ENCODE measurements at regions not wholly inside any gene's neighbourhood (a gene's known extent, or its start where the extent isn't known, plus 50 kb on each side); places are given as distances from the start of the nearest gene placed in this dataset.

DNA sequence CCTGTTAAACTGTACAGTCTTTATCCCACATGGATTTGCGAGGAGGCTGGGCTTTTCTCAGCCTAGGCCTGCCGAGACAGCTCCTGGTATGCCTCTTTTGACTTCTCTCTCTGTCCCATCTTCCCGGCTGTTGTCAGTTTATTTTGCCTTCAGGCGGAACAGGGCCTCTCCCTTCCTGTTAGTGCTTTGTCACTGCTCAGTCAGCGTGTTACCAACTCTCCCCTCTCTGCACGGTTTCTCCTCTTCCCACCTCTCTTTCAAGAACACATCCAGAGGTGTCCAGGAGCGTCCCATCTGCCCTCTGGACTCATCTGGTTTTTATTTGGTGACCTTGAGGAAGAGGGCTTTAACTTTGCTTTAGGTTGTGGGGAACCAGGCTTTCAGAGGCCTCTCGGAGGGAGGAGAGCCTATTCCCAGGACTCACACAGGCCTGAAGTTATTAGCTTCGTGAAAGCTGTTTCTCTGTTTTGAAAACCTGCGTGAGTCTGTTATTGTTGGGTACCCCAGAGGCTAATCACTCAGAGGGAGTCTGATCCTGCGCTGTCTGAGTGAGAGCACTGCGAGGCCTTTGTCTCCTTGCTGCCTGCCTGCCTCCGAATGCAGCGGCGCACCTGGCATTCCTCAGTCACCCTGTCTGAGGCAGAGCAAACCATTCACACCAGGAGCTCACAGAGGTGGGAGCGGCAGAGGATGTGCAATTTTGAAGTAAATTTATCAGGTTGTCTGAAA is 234.4 kb upstream of the MPDZ start:
- DNase-seq = no peak

DNA sequence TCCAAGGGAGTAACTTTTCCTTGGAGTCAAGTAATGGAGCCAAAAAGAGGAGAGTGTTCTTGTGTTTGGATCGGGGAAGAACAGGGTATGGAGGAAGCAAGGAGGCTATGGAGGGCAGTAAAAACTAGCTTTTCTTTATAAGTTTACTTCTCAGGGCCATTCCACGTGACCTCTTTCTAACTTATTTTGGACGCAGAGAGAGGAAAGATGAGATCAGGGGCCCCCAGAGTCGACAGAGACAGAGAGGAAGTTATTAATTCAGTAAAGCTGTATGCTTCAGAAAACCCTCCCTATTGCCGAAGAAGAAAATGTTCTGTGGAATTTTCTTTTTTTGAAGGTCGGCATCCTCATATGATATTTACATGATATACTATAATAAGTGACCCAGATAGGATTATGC is 233.8 kb upstream of the MPDZ start:
- no peak for DNase-seq

DNA sequence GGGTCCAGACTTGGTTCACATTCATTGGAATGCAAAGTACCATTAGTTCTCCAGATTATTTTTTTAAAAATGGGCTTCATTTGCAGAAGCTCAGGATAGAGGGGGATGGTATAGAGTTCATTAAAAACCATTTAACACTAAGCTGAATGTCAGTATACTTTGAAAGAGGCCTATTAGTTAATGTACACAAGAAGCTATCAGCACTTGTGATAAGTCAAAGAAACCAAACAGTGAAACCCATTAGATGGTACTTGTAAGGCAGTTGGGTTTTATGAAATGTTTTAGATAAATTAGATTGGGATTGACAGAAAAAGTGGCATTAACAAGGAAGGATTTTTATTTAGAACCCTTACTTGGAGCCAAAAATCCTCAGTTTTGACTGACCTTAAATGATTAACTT is 229.2 kb upstream of the MPDZ start:
- DNase-seq = no peak

DNA sequence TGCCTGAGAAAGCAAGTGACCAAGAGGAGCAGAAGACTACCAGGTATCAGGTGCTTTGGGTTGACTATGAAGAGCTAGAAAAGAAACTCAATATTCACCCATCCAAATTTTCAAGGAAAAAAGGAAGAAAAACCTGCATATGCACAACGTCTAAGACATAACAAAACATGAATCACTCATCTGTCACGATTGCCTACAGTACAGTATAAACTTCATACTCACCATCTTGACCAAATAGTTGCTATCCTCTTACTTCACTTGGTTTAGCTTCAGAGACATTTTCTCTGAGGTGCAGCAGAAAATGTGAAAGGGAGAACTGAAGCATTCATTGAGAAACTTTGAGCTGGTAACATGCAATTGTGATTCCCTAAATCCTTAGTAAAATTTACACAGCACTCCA is 228.6 kb upstream of the MPDZ start:
- DNase-seq = no peak

DNA sequence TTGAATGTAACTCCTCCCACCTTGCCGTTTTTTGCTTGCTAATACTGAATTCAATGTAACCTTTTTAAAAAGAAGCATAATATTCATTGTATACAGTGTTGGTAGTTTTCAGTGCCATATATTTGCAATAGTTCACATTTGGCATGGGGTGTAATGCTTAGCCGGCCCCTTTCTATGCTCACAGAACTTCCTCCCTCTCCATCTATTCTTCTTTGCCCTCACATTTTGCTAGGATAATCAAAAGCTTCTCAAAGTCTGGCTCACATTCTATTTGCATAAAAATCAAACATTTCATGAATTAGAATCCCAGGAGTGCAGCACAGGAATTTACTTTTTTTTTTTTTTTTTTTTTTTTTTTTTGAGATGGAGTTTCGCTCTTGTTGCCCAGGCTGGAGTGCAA is 226.3 kb upstream of the MPDZ start:
- no peak for DNase-seq

DNA sequence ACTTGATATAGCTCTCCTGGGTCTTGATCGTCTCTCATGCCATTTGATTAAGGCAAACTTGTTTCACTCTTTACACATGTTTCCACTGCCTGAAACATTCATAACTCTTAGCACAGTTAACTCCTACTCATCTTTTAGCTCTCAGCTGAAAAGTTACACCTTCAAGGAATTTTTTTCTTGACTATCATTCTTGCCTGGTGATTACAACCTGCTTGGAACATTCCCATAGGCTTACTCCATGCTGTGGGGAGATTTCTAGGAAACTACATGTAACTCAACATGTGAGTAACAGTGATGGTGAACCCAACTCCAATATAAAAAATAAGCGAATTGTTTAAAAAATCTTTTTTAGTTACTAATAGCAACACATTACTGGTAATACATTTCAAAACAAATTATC is 224.1 kb upstream of the MPDZ start:
- no peak for DNase-seq

DNA sequence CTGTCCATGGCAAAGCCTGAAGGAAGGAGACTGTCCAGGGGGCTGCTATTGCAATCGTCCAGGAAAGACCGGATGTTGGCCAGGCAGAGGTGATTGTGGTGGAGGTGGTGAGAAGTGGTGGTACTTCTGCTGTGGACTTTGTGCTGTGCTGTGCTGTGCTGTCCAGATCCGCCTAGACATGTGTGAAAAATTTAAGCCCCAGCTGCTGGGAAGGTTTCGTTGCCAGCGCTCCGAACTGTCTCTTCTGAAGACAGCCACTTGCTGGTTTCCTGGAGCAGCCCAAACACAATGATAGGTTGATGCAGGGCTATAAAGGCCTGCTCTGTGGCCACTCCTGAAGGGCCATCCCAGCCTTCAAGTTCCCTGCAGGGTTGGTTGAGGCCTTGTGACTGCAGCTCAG is 223.0 kb upstream of the MPDZ start:
- DNase-seq = no peak

DNA sequence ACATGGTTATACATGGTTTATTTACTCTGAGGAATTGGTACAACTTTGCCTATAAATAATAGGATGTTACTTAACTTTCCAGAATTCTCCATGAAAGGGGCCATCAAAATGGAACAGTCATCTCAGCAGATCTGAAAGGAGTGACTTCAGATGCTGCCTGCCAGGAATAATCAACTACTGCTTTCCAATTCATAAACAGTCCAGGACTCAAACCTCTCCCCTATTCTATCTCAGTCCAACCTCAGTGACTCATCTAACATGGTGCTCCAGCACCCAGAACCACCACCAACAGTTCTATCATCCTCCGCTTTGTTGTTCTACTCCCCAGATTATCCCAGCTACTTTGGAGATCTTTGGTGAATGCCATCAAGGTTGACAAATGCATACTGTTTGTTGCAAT is 221.5 kb upstream of the MPDZ start:
- DNase-seq = no peak

DNA sequence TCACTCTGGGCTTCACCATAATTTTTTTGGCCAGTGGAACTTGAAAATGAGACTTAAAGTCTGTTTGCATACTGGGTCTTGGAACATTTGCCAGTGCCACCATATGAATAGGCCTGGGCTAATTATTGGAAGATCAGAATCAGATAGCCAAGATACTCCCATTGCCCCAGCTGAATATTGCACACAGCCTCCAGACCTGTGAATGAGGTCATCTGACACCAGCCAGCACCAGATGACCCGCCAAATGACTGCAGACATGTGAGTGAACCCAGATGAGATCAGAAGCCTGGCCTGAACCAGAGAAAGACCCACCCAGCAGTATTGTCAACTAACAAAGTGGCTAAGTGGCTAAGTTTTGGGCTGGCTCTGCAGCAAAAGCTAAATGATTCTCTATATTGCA is 220.5 kb upstream of the MPDZ start:
- DNase-seq = no peak

DNA sequence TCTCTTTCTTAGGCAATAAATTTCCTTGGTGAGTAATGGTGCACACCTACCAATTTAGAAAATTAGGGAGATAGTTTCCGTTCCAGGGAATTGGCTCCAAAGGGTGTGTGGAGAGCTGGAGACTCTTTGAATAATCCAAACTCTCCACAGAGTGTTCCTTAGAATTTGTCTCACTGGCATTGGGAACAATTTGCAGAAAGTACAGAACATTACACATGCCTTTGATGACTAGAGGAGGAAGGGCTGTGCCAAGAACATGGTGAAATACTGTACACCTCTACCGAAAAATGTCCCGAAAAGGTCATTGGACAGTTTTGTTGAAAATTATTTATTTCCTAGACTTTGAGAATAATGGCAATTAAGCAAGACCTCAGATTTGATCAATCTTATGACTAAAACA is 214.2 kb upstream of the MPDZ start:
- no peak for DNase-seq

DNA sequence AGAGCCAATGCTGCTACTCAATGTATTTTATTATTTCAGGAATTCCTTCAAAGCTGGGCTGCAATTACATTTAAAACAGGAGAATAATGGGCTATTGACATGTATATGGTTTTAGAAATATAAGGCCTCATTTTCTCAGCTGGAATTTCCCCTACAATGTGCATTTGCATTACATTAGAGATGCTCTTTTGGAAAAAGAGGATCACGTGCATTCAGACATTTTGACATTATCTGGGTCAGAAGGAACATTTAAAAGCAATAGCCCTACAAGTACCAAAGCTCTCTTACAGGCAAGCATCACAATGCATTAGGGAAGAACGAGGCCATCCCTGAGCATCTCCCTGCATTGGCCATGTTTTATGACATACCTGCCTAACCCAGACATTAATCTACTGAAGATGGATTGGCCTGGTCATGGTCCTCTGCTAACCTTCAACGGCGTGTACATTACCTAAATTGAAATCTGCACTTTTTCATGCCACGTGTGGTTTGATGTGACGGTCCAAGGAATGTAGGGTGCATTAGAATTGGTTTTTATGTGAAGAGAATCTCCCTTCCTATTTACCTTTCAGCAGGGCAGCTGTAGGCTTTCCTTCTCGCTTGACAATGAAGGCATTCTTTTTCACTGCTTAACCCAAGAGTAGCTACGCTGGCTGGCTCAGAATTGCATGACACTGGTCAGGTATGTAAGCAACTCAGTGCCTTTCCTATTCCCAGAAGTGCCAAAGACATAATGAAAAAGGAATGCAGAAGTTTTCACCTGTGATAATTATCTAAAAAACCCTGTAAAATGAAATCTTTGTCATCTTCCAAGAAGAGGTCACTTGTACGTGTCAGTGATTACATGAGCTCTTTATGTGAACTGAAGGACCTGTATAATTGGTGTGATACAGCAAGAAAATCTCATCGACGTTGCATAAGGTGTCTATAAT is 212.3 kb upstream of the MPDZ start:
- no peak for DNase-seq

DNA sequence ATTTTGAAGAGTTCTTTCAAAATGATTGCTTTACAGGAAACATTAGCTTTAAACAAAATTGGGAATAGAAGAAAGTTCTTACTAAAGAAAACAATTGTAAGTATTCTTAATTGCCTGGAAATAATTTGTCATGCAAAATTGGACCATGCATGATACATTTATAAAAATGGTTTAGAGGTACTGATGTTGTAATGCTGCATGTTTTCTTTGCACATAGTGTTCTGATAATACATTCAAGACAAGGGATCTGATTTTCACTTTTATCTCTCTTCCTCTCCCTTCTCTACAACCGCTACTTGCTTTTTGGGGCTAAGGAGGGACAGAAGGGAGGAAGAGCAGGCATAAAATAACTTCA is 211.6 kb upstream of the MPDZ start:
- DNase-seq = no peak

DNA sequence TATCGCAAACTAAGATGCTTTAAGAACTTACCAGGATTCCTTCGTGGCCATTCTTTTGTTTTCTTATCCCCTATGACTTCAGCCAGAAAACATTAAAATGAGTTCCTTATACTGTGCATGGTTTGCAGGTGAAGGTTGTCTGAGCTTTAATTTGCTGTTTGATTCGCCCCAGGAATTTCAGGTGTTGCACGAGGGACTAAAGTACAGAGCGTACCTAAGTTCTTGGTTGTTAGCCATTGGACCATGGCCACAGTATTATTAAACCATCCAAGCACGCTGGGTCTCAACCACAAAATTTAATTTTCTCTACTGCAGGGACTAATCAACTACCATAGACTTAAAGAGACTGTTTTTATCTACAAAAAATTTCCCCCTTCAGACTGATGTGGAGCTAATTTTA is 208.4 kb upstream of the MPDZ start:
- DNase-seq = no peak

DNA sequence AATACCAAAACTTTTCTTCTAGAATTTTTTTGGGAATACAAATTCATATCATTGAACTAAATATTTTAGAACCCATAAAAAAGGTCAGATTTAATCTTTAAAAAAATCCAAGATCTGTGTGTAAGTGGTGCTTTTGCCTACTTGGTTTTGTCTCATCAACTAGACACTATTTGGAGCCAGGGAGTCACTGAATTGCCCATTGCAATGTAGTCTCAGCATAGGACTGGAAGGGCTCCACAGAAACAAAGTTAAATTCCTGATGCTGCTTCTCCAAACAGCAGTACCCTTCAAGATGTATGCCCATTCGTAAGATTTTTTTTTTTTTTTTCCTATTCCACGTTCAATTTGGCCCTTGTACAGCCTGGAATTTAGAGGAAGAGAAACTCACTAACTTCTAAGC is 208.0 kb upstream of the MPDZ start:
- DNase-seq = no peak

DNA sequence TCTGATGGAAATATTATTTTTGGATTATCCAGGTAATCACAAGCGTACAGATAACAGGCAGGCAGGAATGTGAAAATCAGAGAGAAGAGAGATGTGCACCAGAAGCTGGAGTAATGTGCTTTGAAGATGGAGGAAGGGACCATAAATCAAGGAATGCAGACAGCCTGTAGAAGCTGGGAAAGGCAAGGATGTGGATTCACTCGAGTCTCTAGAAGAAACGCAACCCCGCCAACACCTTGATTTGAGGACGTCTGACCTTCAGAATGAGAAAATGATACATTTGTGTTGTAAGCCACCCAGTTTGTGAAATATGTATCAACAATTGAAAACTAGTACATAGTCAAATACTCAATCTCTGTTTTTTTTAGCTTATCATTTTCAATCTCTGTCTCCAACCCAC is 207.6 kb upstream of the MPDZ start:
- DNase-seq = no peak

DNA sequence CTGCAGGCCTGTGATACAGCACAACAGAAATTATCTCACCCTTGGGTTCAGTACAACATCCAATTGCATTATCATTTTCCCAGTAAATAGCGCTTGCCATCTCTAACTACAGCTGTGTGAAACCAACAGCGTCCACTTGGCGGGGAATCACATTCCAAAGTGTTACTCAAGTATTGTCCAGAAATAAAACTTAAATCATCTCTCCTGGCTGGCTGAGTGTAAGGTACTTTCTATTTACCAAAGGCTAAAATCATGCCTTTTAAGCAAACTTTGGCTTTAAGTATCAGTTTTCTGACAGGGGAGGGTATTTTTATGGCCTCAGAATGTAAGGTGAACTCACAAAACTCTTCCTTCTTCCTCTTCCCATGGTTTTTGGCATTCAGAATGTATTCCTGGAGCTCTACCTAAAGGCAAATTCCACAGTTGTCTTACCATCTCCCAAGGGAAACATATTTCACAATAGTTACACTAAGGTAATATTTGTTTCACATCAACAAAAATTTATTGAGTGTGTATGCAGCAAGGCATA is 205.6 kb upstream of the MPDZ start:
- DNase-seq = no peak

DNA sequence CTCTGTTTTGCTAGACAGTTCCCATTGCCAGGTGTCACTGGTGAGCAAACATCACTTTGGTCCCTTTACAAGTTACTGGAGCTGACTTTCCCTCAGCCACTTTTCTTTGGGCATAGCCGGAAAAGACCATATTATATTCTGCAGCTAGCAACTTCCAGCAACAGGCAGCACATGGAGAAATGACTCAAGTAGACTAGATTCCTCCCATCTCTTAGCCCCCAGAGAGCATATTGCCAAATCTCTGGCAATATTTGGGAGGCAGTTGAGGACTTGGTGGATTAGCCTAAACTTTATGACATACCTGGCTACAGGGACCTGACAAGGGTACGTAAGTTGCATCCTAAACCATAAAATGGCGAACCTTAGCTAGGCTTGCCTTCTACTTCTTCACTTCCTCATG is 204.7 kb upstream of the MPDZ start:
- DNase-seq = no peak

DNA sequence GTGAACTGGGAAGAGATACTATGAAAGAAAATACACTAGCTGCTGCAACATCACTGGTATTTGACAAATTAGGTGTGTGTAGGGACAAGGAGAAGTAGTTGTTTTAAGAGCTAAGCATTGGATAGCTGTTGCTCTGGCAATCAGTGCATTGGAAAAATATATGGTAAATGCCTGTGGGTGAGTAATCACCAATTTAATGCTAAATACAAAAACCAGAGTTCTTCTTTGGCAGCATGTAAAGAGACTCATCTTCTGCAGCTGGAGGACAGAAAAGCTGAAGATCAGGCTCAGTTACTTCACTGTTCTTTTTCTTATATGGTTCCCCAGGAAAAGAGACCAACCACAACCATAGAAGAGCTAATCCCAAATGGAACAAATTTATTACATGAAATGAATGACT is 201.8 kb upstream of the MPDZ start:
- no peak for DNase-seq

DNA sequence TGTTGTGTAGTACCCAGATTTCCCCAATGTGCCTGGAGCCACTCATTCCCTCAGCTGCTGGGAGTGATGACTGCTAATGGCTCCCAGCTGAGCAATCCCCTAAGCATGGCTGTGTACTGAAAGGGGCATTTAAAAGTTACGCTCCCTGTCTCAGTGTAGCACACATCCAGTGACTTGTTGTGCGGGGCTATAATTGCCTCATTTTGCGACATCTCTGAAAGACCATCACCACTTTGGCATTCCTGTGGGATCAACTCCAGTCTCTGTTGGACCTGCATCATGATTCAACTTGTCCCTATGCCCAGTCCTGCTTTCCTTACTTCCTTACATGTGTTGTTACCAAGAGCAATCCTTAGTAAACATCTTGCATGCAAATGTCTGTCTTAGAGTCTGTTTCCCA is 201.2 kb upstream of the MPDZ start:
- no peak for DNase-seq

DNA sequence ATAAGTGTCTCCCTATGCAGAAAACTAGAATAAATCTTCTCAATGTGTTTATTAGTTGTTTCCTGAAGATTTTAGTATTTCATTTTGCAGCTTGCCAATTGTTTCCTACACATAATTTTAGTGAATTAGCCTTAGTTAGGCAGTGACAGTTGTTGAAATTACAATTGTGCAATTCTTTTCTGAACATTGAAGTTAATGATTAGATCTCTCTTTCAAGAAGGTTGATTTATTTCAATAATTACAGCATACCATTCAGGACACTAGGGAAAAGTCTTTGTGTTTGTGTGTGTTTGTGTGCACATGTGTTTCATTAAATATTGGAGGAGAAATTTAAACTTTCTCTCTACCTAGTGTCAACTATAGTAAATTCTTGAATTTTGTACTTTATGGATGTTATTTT is 199.6 kb upstream of the MPDZ start:
- DNase-seq = no peak

DNA sequence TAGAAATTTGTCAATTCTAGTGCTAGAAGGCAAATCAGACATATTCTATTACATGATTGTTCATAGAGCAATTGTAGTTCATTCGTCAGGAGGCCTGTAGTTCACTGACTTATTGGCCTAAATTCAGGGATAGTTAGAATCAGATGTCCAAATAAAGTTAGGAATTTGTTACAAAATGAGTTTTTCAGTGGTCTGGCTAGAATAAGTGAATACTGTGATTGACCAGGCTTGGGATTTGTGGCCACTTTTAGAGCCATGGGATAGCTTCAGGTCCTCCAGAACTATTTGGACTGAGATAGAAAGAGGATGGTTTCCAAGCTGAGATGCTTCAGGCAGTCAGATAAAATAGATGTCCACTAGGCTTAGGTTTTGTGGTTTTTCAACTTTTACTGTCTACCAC is 199.1 kb upstream of the MPDZ start:
- DNase-seq = no peak

DNA sequence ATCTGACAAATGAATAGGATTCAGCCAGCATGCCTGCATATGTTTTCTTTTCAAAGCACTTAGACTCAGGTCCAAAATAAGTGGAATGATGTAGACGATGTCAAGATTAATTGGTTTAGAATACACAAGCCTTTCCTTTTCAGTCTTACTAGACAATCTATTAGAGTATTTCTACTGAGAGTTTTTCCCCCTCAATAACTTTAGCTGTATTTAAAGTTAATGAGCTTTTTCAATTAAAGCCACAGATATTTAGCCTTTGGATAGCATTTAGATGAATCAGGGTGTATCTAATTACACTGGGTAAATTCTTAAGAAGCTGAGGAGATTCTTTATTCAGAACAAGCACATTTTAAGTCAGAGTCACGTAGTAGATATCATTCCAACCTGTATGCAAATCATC is 198.7 kb upstream of the MPDZ start:
- DNase-seq = no peak

DNA sequence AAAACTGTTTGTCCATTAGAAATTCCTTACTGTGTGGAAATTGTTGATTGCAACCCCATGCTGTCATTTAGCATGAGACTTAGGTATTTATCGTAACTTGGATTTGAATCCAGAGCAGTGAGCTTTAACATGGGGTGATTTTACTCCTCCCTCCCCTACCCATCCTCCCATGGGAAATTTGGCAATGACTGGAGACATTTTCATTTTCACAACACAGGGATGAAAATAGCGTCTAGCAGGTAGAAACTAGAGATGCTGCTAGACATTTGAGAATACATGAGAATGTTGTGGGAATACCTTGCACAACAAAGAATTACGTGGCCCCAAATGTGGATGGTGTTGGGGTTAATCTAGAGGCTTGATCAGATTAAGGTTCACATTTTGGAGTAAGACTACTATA is 191.3 kb upstream of the MPDZ start:
- no peak for DNase-seq

DNA sequence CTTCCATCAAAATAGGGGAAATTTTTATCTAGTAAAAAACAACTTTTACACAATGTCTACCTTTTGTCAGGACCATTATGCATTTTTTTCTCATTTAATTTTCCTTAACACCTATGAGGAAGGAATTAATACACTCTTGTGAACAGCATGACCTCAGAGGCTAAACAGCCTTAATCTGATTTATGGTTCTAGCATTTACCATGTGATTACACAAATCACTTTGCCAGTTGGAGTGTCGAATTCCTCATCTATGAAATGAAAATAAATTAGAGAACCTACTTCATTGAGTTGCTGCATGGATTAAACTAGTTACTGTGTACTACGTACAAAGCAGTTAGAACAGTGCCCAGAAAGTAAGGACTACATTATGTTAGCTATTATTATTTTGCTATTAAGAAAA is 187.7 kb upstream of the MPDZ start:
- DNase-seq = no peak

Measured in CD4-positive, alpha-beta T cell treated with Interleukin-12 subunit alpha and Interleukin-12 subunit beta, for 1 hour (primary cell).